Chondrocyte (in vitro differentiated cells): ENCODE measurements at regions not wholly inside any gene's neighbourhood (a gene's known extent, or its start where the extent isn't known, plus 50 kb on each side); places are given as distances from the start of the nearest gene placed in this dataset.

Source experiments
- DNase-seq: peaks from one replicate; pipeline ENCODE4 v3.0.0; 2021; ENCODE audit warnings: mixed read lengths, low spot score
- H3K27ac Mint-ChIP-seq: one replicate; pipeline ENCODE4 v1.8.0; 2021; ENCODE audit warnings: mild to moderate bottlenecking, moderate library complexity, mixed read lengths; ENCODE audit not compliant: unreplicated experiment
- H3K27me3 Mint-ChIP-seq: 2 replicates; pipeline ENCODE4 v1.8.0; 2021; ENCODE audit warnings: low read depth, mixed read lengths
- H3K36me3 Mint-ChIP-seq: 2 replicates; pipeline ENCODE4 v1.8.0; 2021; ENCODE audit warnings: low read depth, mixed read lengths
- H3K4me1 Mint-ChIP-seq: 2 replicates; pipeline ENCODE4 v1.8.0; 2021; ENCODE audit warnings: low read depth, mild to moderate bottlenecking, mixed read lengths
- H3K4me3 Mint-ChIP-seq: one replicate; pipeline ENCODE4 v1.8.0; 2021; ENCODE audit warnings: mild to moderate bottlenecking, moderate library complexity, mixed read lengths; ENCODE audit not compliant: unreplicated experiment
- H3K9me3 Mint-ChIP-seq: 2 replicates; pipeline ENCODE4 v1.8.0; 2021; ENCODE audit warnings: low read depth, mixed read lengths
- TF ChIP-seq, protein P1 (sequence below): fragments of 200-600 bp; sonication (generic); IDR thresholded peaks from 2 replicates; pipeline ENCODE4 v1.5.0; 2021; ENCODE audit warnings: antibody characterized with exemption, mild to moderate bottlenecking, moderate library complexity

DNA sequence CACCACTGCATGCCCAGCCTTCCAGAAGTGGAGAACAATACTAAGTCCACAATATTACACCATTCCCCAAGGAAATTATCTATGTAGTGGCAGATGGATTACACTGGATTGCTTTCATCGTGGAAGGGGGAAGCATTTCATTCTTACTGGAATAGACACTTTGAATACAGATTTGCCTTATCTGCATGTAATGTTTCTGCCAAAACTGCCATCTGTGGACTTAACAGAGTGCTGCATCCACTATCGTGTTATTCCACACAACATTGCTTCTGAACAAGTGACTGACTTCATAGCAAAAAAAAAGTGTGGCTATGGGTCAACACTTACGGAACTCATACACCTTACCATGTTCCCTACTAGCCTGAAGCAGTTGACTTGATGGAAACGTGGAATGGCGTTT, 536.9 kb downstream of the BRINP1 start:
- DNase-seq = no peak
- no peaks in the 10 kb centered on the region for H3K4me1 Mint-ChIP-seq
- no peaks in the 10 kb centered on the region for H3K9me3 Mint-ChIP-seq
- TF ChIP-seq, protein P1, sequence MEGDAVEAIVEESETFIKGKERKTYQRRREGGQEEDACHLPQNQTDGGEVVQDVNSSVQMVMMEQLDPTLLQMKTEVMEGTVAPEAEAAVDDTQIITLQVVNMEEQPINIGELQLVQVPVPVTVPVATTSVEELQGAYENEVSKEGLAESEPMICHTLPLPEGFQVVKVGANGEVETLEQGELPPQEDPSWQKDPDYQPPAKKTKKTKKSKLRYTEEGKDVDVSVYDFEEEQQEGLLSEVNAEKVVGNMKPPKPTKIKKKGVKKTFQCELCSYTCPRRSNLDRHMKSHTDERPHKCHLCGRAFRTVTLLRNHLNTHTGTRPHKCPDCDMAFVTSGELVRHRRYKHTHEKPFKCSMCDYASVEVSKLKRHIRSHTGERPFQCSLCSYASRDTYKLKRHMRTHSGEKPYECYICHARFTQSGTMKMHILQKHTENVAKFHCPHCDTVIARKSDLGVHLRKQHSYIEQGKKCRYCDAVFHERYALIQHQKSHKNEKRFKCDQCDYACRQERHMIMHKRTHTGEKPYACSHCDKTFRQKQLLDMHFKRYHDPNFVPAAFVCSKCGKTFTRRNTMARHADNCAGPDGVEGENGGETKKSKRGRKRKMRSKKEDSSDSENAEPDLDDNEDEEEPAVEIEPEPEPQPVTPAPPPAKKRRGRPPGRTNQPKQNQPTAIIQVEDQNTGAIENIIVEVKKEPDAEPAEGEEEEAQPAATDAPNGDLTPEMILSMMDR = no peak
- no peak overlapping the region for H3K4me3 Mint-ChIP-seq
- H3K27ac Mint-ChIP-seq = no peak overlapping the region
- no peaks in the 10 kb centered on the region for H3K36me3 Mint-ChIP-seq
- peaks cover 2% of the 10 kb centered on the region for H3K27me3 Mint-ChIP-seq

DNA sequence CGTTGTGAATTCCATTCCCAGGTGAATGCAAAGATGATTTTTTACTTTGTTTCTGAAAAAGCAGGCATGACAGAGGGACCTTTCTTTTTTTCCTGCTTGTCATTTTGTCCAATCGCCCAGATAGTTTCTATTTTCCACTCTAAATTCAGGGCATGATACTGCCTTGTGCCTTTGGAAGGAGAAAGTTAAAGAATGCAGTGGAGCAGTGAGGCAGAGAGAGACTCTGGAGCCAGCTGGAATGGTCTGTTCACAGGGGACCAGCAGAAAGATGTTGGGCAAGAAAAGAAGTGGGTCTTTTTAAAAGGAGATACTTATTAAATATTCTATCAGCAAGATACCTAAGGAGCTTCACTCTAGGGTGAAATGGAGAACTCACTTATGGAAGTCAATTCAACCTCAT, 532.3 kb downstream of the BRINP1 start:
- no peaks in the 10 kb centered on the region for H3K36me3 Mint-ChIP-seq
- H3K4me1 Mint-ChIP-seq = no peaks in the 10 kb centered on the region
- DNase-seq = no peak
- no peak overlapping the region for H3K27ac Mint-ChIP-seq
- TF ChIP-seq, protein P1 = no peak
- H3K27me3 Mint-ChIP-seq = peaks cover 3% of the 10 kb centered on the region
- H3K9me3 Mint-ChIP-seq = no peaks in the 10 kb centered on the region
- H3K4me3 Mint-ChIP-seq = no peak overlapping the region

GRCh38 chr9:118871531-118871930, 497.7 kb downstream of the BRINP1 start:
- Mint-ChIP-seq H3K27ac (no peak overlapping the region), H3K36me3 (no peaks in the 10 kb centered on the region)

GRCh38 chr9:118882684-118883083, 486.6 kb downstream of the BRINP1 start:
- H3K4me1 Mint-ChIP-seq = no peaks in the 10 kb centered on the region
- H3K4me3 Mint-ChIP-seq = no peak overlapping the region
- H3K27ac Mint-ChIP-seq = no peak overlapping the region
- peaks cover 2% of the 10 kb centered on the region for H3K27me3 Mint-ChIP-seq
- no peaks in the 10 kb centered on the region for H3K9me3 Mint-ChIP-seq
- H3K36me3 Mint-ChIP-seq = no peaks in the 10 kb centered on the region
- TF ChIP-seq, protein P1 = no peak
- no peak for DNase-seq

More at GRCh38 chr9:118871531-118871930, 497.7 kb downstream of the BRINP1 start:
- Mint-ChIP-seq H3K27me3 (no peaks in the 10 kb centered on the region), H3K4me3 (no peak overlapping the region), H3K4me1 (no peaks in the 10 kb centered on the region), H3K9me3 (no peaks in the 10 kb centered on the region)
- DNase-seq = no peak
- TF ChIP-seq, protein P1 = no peak

DNA sequence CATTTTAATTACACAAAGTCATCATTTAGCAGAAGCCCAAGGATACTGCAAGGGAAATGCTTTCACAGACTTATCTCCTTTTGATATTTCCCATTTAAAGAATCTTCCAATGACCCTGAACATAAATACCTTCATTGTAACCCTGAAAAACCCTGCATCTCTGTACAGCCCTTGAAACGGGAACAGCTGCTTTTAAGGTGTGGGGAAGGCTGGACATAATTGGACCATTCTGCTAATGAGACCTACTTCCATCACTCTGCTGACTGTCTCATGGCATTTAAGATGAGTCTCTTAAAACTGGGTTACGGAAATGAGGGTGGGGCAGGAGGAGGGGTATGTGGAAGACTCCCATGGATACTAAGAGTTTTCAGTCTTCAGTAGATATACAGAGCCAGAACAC, 485.8 kb downstream of the BRINP1 start:
- no peaks in the 10 kb centered on the region for H3K4me1 Mint-ChIP-seq
- H3K4me3 Mint-ChIP-seq = no peak overlapping the region
- peaks cover 3% of the 10 kb centered on the region for H3K9me3 Mint-ChIP-seq
- H3K27me3 Mint-ChIP-seq = peaks cover 2% of the 10 kb centered on the region
- TF ChIP-seq, protein P1 = no peak
- no peak for DNase-seq
- no peaks in the 10 kb centered on the region for H3K36me3 Mint-ChIP-seq
- H3K27ac Mint-ChIP-seq = no peak overlapping the region
